CD4-positive, alpha-beta memory T cell (primary cell): ENCODE measurements at regions not wholly inside any gene's neighbourhood (a gene's known extent, or its start where the extent isn't known, plus 50 kb on each side); places are given as distances from the start of the nearest gene placed in this dataset.
A peak's percentile ranks its signal among the peaks of the same experiment; 100 is the strongest.

Source experiments
- CTCF ChIA-PET: fragments of 350-600 bp; sonication (Branson Sonifier 250); formaldehyde crosslinking; loops from one replicate; lab custom pipeline; 2021; ENCODE audit warnings: inconsistent platforms; ENCODE audit not compliant: partially characterized antibody; lab: Charles Lee
- POLR2A ChIA-PET: fragments of 350-600 bp; sonication (Branson Sonifier 250); formaldehyde crosslinking; loops from one replicate; lab custom pipeline; 2021; ENCODE audit not compliant: partially characterized antibody; lab: Charles Lee
- DNase-seq, 5 donors: peaks; one replicate each; pipeline versions ENCODE4 v3.0.0 to v3.0.0-alpha.2; 2020 to 2022; ENCODE audit warnings: mixed read lengths in 1 of 5
- H3K27ac ChIP-seq: one replicate; pipeline ENCODE4 v1.7.0; 2013; ENCODE audit warnings: low read depth, low read length
- H3K27me3 ChIP-seq: 2 replicates; pipeline ENCODE4 v1.7.0; 2013; ENCODE audit warnings: mild to moderate bottlenecking, low read length, moderate library complexity; ENCODE audit not compliant: insufficient read depth
- H3K36me3 ChIP-seq: 2 replicates; pipeline ENCODE4 v1.7.0; 2013; ENCODE audit warnings: mild to moderate bottlenecking, low read length, moderate library complexity; ENCODE audit not compliant: insufficient read depth
- H3K4me1 ChIP-seq: 2 replicates; pipeline ENCODE4 v1.7.0; 2013; ENCODE audit warnings: mild to moderate bottlenecking, low read length, moderate library complexity; ENCODE audit not compliant: insufficient read depth
- H3K4me3 ChIP-seq, 2 donors: one replicate each; pipeline ENCODE4 v1.7.0; 2013; ENCODE audit warnings: low read length in 2 of 2, mild to moderate bottlenecking in 1 of 2
- H3K9me3 ChIP-seq, 2 donors: one replicate each; pipeline ENCODE4 v1.7.0; 2013; ENCODE audit warnings: low read length in 2 of 2, control low read depth in 1 of 2; ENCODE audit not compliant: control insufficient read depth in 1 of 2
- H3K27ac Mint-ChIP-seq, 7 donors: one replicate each; pipeline ENCODE4 v1.8.0; 2020 to 2021; ENCODE audit warnings: mixed read lengths in 7 of 7, mild to moderate bottlenecking in 6 of 7, inconsistent platforms in 3 of 7, moderate library complexity in 3 of 7
- H3K27me3 Mint-ChIP-seq, 2 donors: one replicate each; pipeline ENCODE4 v1.8.0; 2020 to 2021; ENCODE audit warnings: mixed read lengths in 2 of 2
- H3K36me3 Mint-ChIP-seq, 2 donors: one replicate each; pipeline ENCODE4 v1.8.0; 2020 to 2021; ENCODE audit warnings: mixed read lengths in 2 of 2, inconsistent platforms in 1 of 2, mild to moderate bottlenecking in 1 of 2
- H3K4me1 Mint-ChIP-seq, 4 donors: one replicate each; pipeline ENCODE4 v1.8.0; 2020 to 2021; ENCODE audit warnings: mixed read lengths in 4 of 4, mild to moderate bottlenecking in 1 of 4
- H3K4me3 Mint-ChIP-seq, 8 donors: one replicate each; pipeline ENCODE4 v1.8.0; 2020 to 2021; ENCODE audit warnings: mixed read lengths in 8 of 8, mild to moderate bottlenecking in 7 of 8, moderate library complexity in 6 of 8, inconsistent platforms in 3 of 8
- H3K9me3 Mint-ChIP-seq, 8 donors: one replicate each; pipeline ENCODE4 v1.8.0; 2020 to 2021; ENCODE audit warnings: mixed read lengths in 8 of 8, mild to moderate bottlenecking in 5 of 8, inconsistent platforms in 3 of 8, moderate library complexity in 1 of 8
- intact Hi-C: fragments of 100-400 bp; cut with micrococcal nuclease; formaldehyde crosslinking; loops from one replicate; pipeline ENCODE4 v1.15.1; 2023

- peak overlapping the region; percentile 13 to 94 (median 77) for H3K27ac Mint-ChIP-seq
- H3K36me3 ChIP-seq, result no peaks in the 10 kb centered on the region
- H3K9me3 ChIP-seq, result no peaks in the 10 kb centered on the region
- intact Hi-C loops, result loop anchor here (2.0 to 5.0 kb wide), 3 partner anchors 35 to 260 kb away; no protein-coding TSS in a partner anchor
- no peak overlapping the region for H3K27ac ChIP-seq
- POLR2A ChIA-PET, result interaction anchor here (1.0 to 1.2 kb wide), 4 partner anchors 12 to 341 kb away, joined by 3 to 4 read pairs (median 4); no protein-coding TSS in a partner anchor
- CTCF ChIA-PET, result interaction anchor here (1.2 kb wide), 1 partner anchor 403 kb away, joined by 3 read pairs; no protein-coding TSS in a partner anchor
- peak overlapping the region in 6 of 8 donors; percentile 4 to 44 (median 14) for H3K4me3 Mint-ChIP-seq
- H3K27me3 Mint-ChIP-seq, result no peaks in the 10 kb centered on the region
- no peak for DNase-seq
- H3K9me3 Mint-ChIP-seq, result peaks cover 0 to 2% (median 0%) of the 10 kb centered on the region in 8 donors
- H3K4me1 Mint-ChIP-seq, result peaks cover 37 to 75% (median 49%) of the 10 kb centered on the region in 4 donors
- no peak overlapping the region for H3K4me3 ChIP-seq
- H3K4me1 ChIP-seq, result peaks cover 49% of the 10 kb centered on the region
- no peaks in the 10 kb centered on the region for H3K27me3 ChIP-seq
- no peaks in the 10 kb centered on the region for H3K36me3 Mint-ChIP-seq
Observed at GRCh38 chr4:108432418-108432817, 188.0 kb upstream of the RPL34 start.

GRCh38 chr4:108431986-108432385 lies 188.4 kb upstream of the RPL34 start:
- Mint-ChIP-seq H3K27me3 (no peaks in the 10 kb centered on the region), H3K9me3 (peaks cover 0 to 2% (median 0%) of the 10 kb centered on the region in 8 donors), H3K4me3 (peak overlapping the region in 7 of 8 donors; percentile 0 to 61 (median 15)), H3K4me1 (peaks cover 37 to 73% (median 49%) of the 10 kb centered on the region in 4 donors), H3K36me3 (no peaks in the 10 kb centered on the region), H3K27ac (peak overlapping the region; percentile 13 to 94 (median 77))
- no peaks in the 10 kb centered on the region for H3K9me3 ChIP-seq
- ChIA-PET POLR2A (interaction anchor here (1.0 to 1.2 kb wide), 4 partner anchors 12 to 340 kb away, joined by 3 to 4 read pairs (median 4); no protein-coding TSS in a partner anchor), CTCF (interaction anchor here (1.2 kb wide), 1 partner anchor 402 kb away, joined by 3 read pairs; no protein-coding TSS in a partner anchor)
- H3K4me1 ChIP-seq, result peaks cover 49% of the 10 kb centered on the region
- H3K4me3 ChIP-seq, result no peak overlapping the region
- DNase-seq, result no peak
- intact Hi-C loops, result loop anchor here (2.0 to 5.0 kb wide), 3 partner anchors 35 to 259 kb away; no protein-coding TSS in a partner anchor
- no peak overlapping the region for H3K27ac ChIP-seq
- H3K36me3 ChIP-seq, result no peaks in the 10 kb centered on the region
- no peaks in the 10 kb centered on the region for H3K27me3 ChIP-seq

- peaks cover 49% of the 10 kb centered on the region for H3K4me1 ChIP-seq
- no peak overlapping the region for H3K27ac ChIP-seq
- CTCF ChIA-PET, result interaction anchor here (1.2 kb wide), 1 partner anchor 10 kb away, joined by 3 read pairs; no protein-coding TSS in a partner anchor
- H3K4me3 ChIP-seq, result no peak overlapping the region
- H3K27me3 Mint-ChIP-seq, result no peaks in the 10 kb centered on the region
- DNase-seq, result no peak
- H3K4me3 Mint-ChIP-seq, result no peak overlapping the region
- H3K36me3 Mint-ChIP-seq, result no peaks in the 10 kb centered on the region
- intact Hi-C loops, result loop anchor here (5.0 kb wide), 2 partner anchors 36 to 74 kb away; no protein-coding TSS in a partner anchor
- peak overlapping the region in 1 of 7 donors; percentile 75 for H3K27ac Mint-ChIP-seq
- H3K36me3 ChIP-seq, result no peaks in the 10 kb centered on the region
- no peaks in the 10 kb centered on the region for H3K27me3 ChIP-seq
- POLR2A ChIA-PET, result interaction anchor here (0.6 kb wide), 1 partner anchor 1258 kb away, joined by 4 read pairs; no protein-coding TSS in a partner anchor
- H3K9me3 ChIP-seq, result no peaks in the 10 kb centered on the region
- H3K9me3 Mint-ChIP-seq, result peaks cover 0 to 2% (median 0%) of the 10 kb centered on the region in 8 donors
- peaks cover 45 to 76% (median 53%) of the 10 kb centered on the region in 4 donors for H3K4me1 Mint-ChIP-seq
Observed at GRCh38 chr4:108430921-108431320, 189.5 kb upstream of the RPL34 start.

- POLR2A ChIA-PET, result interaction anchor here (1.1 kb wide), 1 partner anchor 257 kb away, joined by 3 read pairs; no protein-coding TSS in a partner anchor
- CTCF ChIA-PET, result interaction anchor here (0.9 kb wide), 1 partner anchor 9 kb away, joined by 3 read pairs; no protein-coding TSS in a partner anchor
- peaks cover 41% of the 10 kb centered on the region for H3K4me1 ChIP-seq
- intact Hi-C loops, result loop anchor here (5.0 kb wide), 2 partner anchors 38 to 72 kb away; no protein-coding TSS in a partner anchor
- no peaks in the 10 kb centered on the region for H3K36me3 ChIP-seq
- peaks cover 40 to 67% (median 48%) of the 10 kb centered on the region in 4 donors for H3K4me1 Mint-ChIP-seq
- no peaks in the 10 kb centered on the region for H3K9me3 ChIP-seq
- no peak overlapping the region for H3K27ac ChIP-seq
- no peaks in the 10 kb centered on the region for H3K27me3 ChIP-seq
- H3K4me3 ChIP-seq, result no peak overlapping the region
- H3K27ac Mint-ChIP-seq, result no peak overlapping the region
- peaks cover 0 to 2% (median 0%) of the 10 kb centered on the region in 8 donors for H3K9me3 Mint-ChIP-seq
- H3K36me3 Mint-ChIP-seq, result no peaks in the 10 kb centered on the region
- H3K4me3 Mint-ChIP-seq, result no peak overlapping the region
- no peak for DNase-seq
- H3K27me3 Mint-ChIP-seq, result no peaks in the 10 kb centered on the region
Observed at GRCh38 chr4:108429662-108430061, 190.7 kb upstream of the RPL34 start.

- H3K9me3 ChIP-seq, result no peaks in the 10 kb centered on the region
- Mint-ChIP-seq H3K4me1 (peaks cover 34 to 63% (median 42%) of the 10 kb centered on the region in 4 donors), H3K36me3 (no peaks in the 10 kb centered on the region), H3K9me3 (peaks cover 0 to 2% (median 0%) of the 10 kb centered on the region in 8 donors), H3K27ac (no peak overlapping the region), H3K4me3 (no peak overlapping the region), H3K27me3 (no peaks in the 10 kb centered on the region)
- no peaks in the 10 kb centered on the region for H3K36me3 ChIP-seq
- ChIA-PET CTCF (interaction anchor here (0.9 to 1.7 kb wide), 5 partner anchors 8 to 74 kb away, joined by 3 to 7 read pairs (median 4); no protein-coding TSS in a partner anchor), POLR2A (interaction anchor here (1.2 kb wide), 1 partner anchor 73 kb away, joined by 4 read pairs; no protein-coding TSS in a partner anchor)
- no peak overlapping the region for H3K27ac ChIP-seq
- peaks cover 34% of the 10 kb centered on the region for H3K4me1 ChIP-seq
- no peaks in the 10 kb centered on the region for H3K27me3 ChIP-seq
- no peak overlapping the region for H3K4me3 ChIP-seq
- DNase-seq, result no peak
- intact Hi-C loops, result no loop called here
Observed at GRCh38 chr4:108428923-108429322, 191.5 kb upstream of the RPL34 start.

- CTCF ChIA-PET, result interaction anchor here (0.8 to 1.7 kb wide), 7 partner anchors 9 to 73 kb away, joined by 3 to 7 read pairs (median 4); no protein-coding TSS in a partner anchor
- H3K27ac ChIP-seq, result no peak overlapping the region
- POLR2A ChIA-PET, result interaction anchor here (0.6 to 1.2 kb wide), 4 partner anchors 72 to 281 kb away, joined by 3 to 4 read pairs (median 3); no protein-coding TSS in a partner anchor
- peaks cover 26% of the 10 kb centered on the region for H3K4me1 ChIP-seq
- H3K4me3 ChIP-seq, result no peak overlapping the region
- no peaks in the 10 kb centered on the region for H3K9me3 ChIP-seq
- H3K36me3 ChIP-seq, result no peaks in the 10 kb centered on the region
- intact Hi-C loops, result no loop called here
- Mint-ChIP-seq H3K27me3 (no peaks in the 10 kb centered on the region), H3K27ac (peak overlapping the region in 1 of 7 donors; percentile 0), H3K36me3 (no peaks in the 10 kb centered on the region), H3K9me3 (peaks cover 0 to 4% (median under 1%) of the 10 kb centered on the region in 8 donors), H3K4me3 (peak overlapping the region in 2 of 8 donors; percentile 9 to 23), H3K4me1 (peaks cover 27 to 54% (median 33%) of the 10 kb centered on the region in 4 donors)
- no peak for DNase-seq
- H3K27me3 ChIP-seq, result no peaks in the 10 kb centered on the region
Observed at GRCh38 chr4:108427946-108428485, 192.4 kb upstream of the RPL34 start.

- Mint-ChIP-seq H3K4me1 (peaks cover 14 to 38% (median 20%) of the 10 kb centered on the region in 4 donors), H3K27me3 (no peaks in the 10 kb centered on the region), H3K27ac (peak overlapping the region in 1 of 7 donors; percentile 32), H3K9me3 (peaks cover 0 to 4% (median 3%) of the 10 kb centered on the region in 8 donors), H3K4me3 (no peak overlapping the region), H3K36me3 (no peaks in the 10 kb centered on the region)
- intact Hi-C loops, result no loop called here
- no peaks in the 10 kb centered on the region for H3K9me3 ChIP-seq
- CTCF ChIA-PET, result interaction anchor here (1.0 kb wide), 1 partner anchor 22 kb away, joined by 3 read pairs; no protein-coding TSS in a partner anchor
- H3K36me3 ChIP-seq, result no peaks in the 10 kb centered on the region
- H3K4me1 ChIP-seq, result peaks cover 11% of the 10 kb centered on the region
- H3K27me3 ChIP-seq, result no peaks in the 10 kb centered on the region
- POLR2A ChIA-PET, result no interaction called here
- no peak overlapping the region for H3K4me3 ChIP-seq
- H3K27ac ChIP-seq, result no peak overlapping the region
- no peak for DNase-seq
Observed at GRCh38 chr4:108426493-108426892, 193.9 kb upstream of the RPL34 start.
